NCI-H1048 (cell line): ENCODE measurements at regions not wholly inside any gene's neighbourhood (a gene's known extent, or its start where the extent isn't known, plus 50 kb on each side); places are given as distances from the start of the nearest gene placed in this dataset.

Source experiments
- DNase-seq: peaks from one replicate; lab custom pipeline; 2025; lab: John Stamatoyannopoulos, UW

DNA sequence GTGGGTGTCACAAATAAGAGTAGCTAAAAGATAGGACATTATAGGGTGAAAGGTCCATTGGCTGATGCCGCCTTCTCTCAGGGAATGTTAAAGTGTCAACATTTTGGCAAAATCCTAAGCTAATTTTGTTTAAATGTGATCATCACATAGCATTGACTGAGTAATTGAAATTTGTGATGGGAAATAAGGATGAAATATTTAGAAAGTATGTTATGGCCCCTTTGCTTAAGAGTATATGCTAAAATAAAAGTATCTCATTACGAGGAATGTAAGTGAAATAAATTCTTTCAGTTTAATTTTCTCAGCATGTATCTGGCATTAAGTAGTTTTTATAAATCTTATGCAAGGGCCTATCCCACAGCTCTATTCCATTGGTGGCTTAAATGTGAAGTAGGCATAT, 229.2 kb downstream of the PRL start:
- DNase-seq = no peak

DNA sequence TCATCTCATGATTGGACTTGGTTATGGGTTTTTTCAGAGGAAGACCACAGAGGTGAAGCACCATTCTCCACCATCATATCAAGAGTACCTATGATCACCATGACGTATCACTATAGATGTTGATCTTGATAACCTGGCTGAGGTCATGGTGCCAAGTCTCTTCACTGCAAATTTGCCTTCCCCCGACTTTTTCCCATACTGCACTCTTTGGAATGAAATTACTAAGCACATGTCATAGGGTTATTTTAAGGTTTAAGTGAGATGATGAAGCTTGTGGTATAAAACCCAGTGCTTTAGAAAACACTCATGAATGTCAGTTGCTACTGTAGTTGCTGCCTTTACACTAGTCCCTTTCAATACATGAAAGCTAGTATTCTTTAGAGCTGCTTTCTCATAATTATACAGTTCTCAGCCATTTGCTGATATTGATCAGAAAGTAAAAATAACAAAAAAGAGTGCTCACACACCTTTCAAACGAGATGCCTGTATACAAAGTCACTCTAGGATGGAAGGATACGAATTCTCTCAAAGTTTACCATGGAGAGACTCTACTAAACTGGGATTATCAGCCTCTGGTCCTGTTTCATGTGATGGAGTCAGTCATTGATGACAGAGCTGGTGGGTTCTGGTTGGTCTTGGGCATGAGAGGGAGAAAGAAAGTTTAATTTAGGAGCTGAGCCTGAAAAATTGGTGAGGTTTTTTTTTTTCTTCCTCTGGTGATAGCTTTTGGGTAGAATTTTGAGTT, 228.1 kb downstream of the PRL start:
- DNase-seq = no peak

DNA sequence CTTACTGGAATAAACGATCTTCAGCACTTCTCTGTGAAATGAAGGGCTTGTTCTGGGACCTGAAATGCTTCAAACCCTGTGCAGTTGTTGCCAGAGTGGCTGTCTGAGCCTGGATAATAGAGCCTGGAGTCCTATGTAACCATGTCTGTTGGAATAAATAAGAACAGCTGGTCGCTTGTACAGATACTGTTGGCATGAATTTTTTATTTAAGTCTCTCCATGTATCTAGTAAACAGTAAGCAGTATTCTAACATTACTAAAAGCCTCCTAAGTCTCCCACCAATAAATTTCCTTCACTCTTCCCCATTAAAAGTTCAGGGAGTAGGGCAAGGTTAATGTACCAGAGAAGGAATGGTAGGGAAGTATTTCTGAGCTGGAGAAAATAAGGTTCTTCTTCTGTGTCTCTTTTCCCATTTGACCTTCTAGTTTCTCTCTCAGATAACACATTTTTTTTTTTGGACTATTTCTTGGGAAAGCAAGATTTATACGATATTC, 227.5 kb downstream of the PRL start:
- DNase-seq = no peak

DNA sequence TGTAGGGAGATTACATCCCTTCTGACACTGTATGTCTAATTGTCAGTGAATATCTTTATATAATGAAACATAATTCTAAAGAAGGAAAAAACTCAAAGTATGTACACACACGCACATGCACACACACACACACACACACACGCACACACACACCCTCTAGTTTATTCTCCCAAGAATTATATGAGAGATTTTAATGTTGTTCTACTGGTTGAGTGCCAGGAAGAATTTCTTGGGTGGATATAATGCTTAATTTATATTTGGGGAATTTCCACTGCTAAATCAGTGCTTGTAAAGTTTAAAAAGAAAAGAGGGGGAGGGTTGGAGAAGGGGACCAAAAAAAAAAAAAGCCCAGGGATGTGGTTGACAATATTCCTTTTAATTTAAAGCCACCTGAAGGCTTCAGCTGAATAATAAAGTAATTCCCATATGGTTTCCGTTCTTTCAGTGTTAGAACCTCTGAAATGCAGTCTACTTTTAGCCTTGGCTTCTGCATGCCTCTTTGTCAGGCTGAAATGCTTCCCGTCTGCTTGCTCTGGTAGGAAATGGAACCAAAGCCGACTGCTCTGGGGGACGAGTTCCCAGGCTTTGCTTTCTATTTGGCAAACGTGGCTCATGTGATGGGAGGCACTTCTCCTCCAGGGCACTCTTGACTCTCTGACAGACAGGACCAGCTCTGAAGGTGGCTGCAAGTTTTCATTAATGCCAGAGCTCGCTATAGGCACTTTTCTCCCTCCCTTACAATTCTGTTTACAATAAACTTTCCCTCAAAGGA, 225.4 kb downstream of the PRL start:
- DNase-seq = no peak

- DNase-seq = no peak
These were observed 223.9 kb downstream of the PRL start for GRCh38 chr6:22072949-22073348.

DNA sequence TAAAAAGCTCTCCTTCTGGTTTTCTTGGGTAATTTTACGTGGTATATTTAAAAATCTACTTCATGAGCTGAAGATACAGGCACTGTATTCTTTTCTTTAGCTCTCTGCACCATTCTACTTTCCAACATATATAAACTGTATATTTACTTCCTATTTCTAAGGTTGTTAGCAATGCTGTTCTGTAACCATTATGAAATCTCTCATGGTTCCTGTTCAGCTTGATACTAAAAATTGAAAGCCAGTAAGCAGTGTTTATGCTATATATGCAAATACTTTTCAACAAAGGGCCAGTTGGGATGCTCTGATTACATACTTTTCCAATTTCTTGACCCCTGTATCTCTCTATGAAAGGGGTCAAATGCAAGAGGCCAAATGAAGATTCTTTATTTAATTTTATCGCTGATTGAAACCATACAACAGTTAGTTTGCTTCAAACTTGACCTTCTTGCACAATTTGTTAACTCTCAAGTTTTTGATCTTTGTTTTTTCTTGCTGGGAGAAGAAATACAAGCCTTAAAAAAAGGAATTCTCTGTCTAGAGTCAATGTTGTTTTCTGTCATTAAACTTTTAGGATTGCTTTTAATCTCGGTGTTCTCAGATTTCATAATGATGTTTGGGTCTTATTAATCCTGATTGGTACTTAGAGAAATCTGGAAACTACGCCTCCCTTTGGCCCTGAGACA, 223.2 kb downstream of the PRL start:
- DNase-seq = no peak

GRCh38 chr6:22078288-22078687, 218.5 kb downstream of the PRL start:
- DNase-seq = no peak

DNA sequence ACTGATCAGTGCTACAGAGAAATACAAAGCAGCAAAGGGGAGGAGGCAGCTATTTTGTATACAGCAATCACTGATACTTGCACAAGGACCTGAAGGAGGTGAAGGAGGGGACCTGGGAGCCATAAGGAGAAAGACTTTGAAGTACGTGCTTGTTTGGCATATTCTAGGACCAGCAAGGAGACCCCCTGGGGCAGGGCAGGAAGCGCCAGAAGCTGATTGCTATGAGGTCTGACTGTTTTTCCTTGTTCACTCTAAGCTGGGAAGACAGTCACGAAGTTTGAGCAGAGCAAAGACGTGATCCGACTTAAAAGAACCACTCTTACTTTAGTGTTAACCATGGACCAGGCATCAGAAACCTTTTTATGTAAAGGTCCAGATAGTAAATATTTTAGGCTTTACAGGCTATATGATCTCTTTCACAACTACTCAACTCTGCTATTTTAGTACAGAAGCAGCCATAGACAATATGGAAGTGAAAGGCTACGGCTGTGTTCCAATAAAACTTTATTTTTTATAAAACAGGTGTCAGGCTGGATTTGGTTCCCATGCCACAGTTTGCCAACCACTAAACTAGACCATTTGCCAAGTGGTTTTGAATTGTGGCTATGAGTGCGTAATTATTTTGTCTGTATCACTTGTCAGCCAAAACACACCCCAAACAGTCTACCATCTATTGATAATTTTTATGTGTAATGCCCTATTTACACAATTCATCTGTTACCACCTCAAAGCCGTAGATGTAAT, 217.9 kb downstream of the PRL start:
- DNase-seq = no peak

- DNase-seq = no peak
These were observed 217.1 kb downstream of the PRL start for GRCh38 chr6:22079783-22080182.

DNA sequence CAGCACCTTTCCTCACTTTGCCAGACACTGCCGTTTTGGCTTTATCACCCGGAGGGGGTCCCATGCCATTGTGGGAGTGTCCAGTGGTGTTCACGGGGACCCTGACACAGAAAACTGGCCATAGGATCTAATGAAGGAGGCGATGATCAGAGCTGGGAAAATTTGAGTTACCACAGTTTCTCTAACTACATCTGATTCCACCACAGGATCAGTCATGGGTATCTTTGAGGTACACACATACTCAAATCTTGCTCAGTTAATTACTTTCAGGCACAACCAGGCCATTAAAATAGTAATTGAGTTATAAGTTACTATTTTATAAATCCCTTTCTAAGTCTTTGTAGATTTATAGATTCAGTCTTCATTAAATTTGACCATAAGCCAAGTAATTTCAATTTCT, 215.1 kb downstream of the PRL start:
- no peak for DNase-seq

DNA sequence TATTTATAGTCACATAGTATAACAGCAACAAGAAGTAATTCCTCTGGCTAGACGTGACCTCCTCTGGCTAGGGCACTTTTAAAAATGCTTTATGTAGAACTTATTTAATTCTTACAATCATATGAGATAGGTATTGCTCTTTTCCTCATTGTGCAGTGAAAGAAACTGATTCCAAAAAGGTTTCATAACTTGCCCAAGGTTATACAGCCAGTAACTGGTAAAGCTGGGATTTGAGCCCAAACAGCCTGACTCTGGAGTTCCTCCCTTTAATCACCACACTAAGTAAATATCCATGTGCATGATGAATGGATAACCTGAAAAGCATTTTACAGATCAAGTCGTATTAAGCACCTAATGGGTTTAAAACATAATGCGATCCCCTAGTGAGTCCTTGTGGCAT, 214.6 kb downstream of the PRL start:
- DNase-seq = no peak

- DNase-seq = no peak
These were observed 213.7 kb downstream of the PRL start for GRCh38 chr6:22083119-22083518.

GRCh38 chr6:22087960-22088706, 208.7 kb downstream of the PRL start:
- no peak for DNase-seq

DNA sequence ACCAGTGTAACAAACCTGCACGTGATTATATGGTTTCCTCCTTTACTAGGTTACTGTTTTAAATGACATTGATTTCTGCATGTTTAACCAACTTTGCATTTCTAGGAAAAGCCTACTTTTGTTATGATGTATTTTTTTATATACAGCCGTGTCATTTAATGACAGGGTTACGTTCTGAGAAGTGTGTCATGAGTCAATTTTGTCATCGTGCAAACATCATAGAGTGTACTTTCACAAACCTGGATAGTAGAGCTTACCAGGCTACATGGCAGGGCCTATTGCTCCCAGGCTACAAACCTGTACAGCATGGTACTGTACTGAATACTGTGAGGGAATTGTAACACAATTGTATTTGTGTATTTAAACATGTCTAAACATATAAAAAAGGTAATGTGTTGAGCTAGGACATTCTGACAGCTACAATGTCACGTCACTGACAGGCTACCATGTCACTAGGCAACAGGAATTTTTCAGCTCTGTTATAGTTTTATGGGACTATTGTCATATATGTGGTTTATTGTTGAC, 205.3 kb downstream of the PRL start:
- DNase-seq = no peak

- no peak for DNase-seq
These were observed 201.0 kb downstream of the PRL start for GRCh38 chr6:22095836-22096235.

- no peak for DNase-seq
These were observed 198.2 kb downstream of the PRL start for GRCh38 chr6:22098601-22099031.

DNA sequence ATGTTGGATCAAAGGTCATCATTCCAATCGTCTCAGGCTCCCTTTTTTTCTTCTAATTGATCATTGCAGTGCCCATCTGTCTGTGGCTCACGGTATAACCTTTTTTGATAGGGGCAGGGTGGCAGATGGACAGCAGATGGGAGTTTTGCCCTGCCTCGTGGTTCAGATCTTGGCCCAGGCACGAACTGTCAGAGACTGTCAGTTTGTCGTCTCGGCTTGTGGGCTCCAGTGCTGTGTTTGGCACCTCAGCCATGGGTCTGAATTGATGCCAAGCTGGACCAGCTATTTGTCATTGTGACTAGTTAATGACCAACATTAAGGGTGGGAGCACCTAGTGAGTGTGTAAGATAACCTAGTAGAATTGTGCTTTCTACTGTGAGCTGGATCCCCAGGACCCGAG, 197.6 kb downstream of the PRL start:
- no peak for DNase-seq

GRCh38 chr6:22099923-22100322, 196.9 kb downstream of the PRL start:
- DNase-seq = no peak

DNA sequence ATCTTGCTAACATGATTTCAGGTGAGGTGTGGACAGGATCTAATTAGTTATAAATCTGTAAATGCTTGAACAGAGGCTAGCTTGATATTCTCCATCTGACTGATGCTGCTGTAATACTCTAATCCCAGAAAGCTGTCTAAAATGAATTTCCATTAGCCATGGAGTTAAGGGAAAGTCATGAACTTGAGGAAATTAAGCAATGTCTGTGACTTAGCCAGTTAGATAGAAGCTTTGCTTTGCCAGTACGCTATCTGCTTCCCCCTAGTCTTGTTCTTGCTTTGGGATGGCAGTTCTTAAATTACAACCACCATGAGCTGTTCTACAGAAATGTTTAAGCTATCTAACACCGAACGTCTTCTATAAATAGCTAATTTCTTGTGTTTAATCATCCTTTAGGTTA, 195.7 kb downstream of the PRL start:
- no peak for DNase-seq

DNA sequence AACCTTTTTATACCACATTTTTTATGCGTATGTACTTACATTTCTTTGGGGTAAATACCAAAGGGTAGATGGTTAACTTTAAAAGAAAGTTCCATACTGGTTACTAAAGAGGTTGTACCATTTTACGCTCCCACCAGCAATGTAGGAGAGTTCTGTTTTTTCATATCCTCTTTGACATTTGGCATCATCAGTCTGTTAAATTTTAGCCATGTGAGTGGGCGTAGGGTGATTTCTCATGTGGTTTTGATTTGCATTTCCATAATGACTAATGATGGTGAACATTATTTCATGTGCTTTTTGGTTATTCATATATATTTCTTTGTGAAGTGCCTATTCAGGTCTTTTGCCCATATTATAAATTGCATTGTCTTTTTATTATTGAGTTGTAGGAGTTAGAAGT, 194.2 kb downstream of the PRL start:
- no peak for DNase-seq

DNA sequence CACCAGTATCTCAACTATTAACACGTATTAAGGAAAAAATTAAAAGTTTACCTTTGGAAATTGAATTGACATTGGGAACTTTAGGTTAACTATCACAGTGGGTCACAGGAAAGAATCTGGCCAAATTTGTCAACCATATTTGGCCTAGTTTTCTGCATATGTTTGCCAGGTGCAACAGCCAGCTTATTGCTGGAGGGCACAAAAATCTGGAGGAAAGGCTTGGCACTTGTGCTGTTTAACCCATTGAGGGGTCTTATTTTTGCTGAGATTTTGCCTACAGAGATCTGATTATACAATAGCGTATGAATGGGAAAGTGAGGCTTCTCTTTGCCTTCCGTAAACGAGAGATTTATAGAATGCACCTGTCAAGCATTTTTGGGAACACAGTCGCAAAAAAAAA, 190.4 kb downstream of the PRL start:
- DNase-seq = no peak
